GM12878 (cell line): ENCODE measurements at regions not wholly inside any gene's neighbourhood (a gene's known extent, or its start where the extent isn't known, plus 50 kb on each side); places are given as distances from the start of the nearest gene placed in this dataset.

Experiments
- ATAC-seq: fragments of 200-7000 bp; cut with Tn5 transposase; 3 replicates; pipeline ENCODE4 v1.9.1; 2020; ENCODE audit warnings: mild to moderate bottlenecking, moderate library complexity
- BruUV-seq: library from RNA; stranded (reverse); fragments of 400-500 nt; replicated peaks from 2 replicates; lab custom pipeline; 2021; lab: Mats Ljungman, UMichigan
- CTCF ChIA-PET: fragments of 300-600 bp; sonication (Branson Sonifier 250); formaldehyde crosslinking; extraction: SDS; loops from one replicate; lab custom pipeline; 2021; ENCODE audit warnings: inconsistent platforms; lab: Yijun Ruan, JAX
- POLR2A ChIA-PET: fragments of 350-600 bp; formaldehyde crosslinking; extraction: SDS; loops from one replicate; lab custom pipeline; 2021; ENCODE audit warnings: inconsistent platforms; lab: Charles Lee
- RAD21 ChIA-PET: fragments of 300-600 bp; sonication (Branson Sonifier 250); formaldehyde crosslinking; loops from one replicate; lab custom pipeline; 2023; ENCODE audit warnings: antibody characterized with exemption; ENCODE audit not compliant: unreplicated experiment; lab: Charles Lee
- SMC1A ChIA-PET: fragments of 300-600 bp; sonication (Branson Sonifier 250); formaldehyde crosslinking; loops from one replicate; lab custom pipeline; 2023; ENCODE audit not compliant: unreplicated experiment, uncharacterized antibody; lab: Charles Lee
- DNase-seq: peaks from one replicate; pipeline ENCODE4 v3.0.0-alpha.2; 2011; ENCODE audit warnings: low read depth, low spot score
- FAIRE-seq: peaks from 3 replicates; lab custom pipeline; 2011; peaks lifted over from hg19 to GRCh38; lab: Jason Lieb, UNC
- H2AFZ ChIP-seq: 2 replicates; pipeline ENCODE4 v1.6.0; 2011; ENCODE audit warnings: low read depth, low read length, control low read depth; ENCODE audit not compliant: control insufficient read depth
- H3K27ac ChIP-seq: 2 replicates; pipeline ENCODE4 v1.5.1; 2011; ENCODE audit warnings: control low read depth; ENCODE audit not compliant: control insufficient read depth, insufficient read depth
- H3K27me3 ChIP-seq, 2 experiments: replicated peaks in 1 of 2; 2 replicates each; pipeline versions ENCODE4 v1.6.0 to v1.6.1; 2011; ENCODE audit warnings: low read length in 1 of 2; ENCODE audit not compliant: control insufficient read depth in 2 of 2, insufficient read depth in 2 of 2
- H3K36me3 ChIP-seq, 2 experiments: 2 replicates each; pipeline ENCODE4 v1.5.1; 2011; ENCODE audit warnings: low read length in 1 of 2; ENCODE audit not compliant: control insufficient read depth in 2 of 2, insufficient read depth in 2 of 2
- H3K4me1 ChIP-seq: 2 replicates; pipeline ENCODE4 v1.6.1; 2011; ENCODE audit warnings: mild to moderate bottlenecking, low read length, moderate library complexity, mixed read lengths; ENCODE audit not compliant: control insufficient read depth, insufficient read depth
- H3K4me2 ChIP-seq: 2 replicates; pipeline ENCODE4 v1.6.0; 2011; ENCODE audit warnings: control low read depth; ENCODE audit not compliant: control insufficient read depth, insufficient read depth
- H3K4me3 ChIP-seq: fragments of 200-600 bp; sonication (generic); 2 replicates; pipeline ENCODE4 v1.5.1; 2016
- H3K79me2 ChIP-seq: 2 replicates; pipeline ENCODE4 v1.6.0; 2011; ENCODE audit warnings: low read length; ENCODE audit not compliant: control insufficient read depth, insufficient read depth
- H3K9ac ChIP-seq: 2 replicates; pipeline ENCODE4 v1.8.0; 2011; ENCODE audit warnings: low read length, control low read depth, mixed read lengths; ENCODE audit not compliant: control insufficient read depth, insufficient read depth
- H3K9me3 ChIP-seq: replicated peaks from 3 replicates; pipeline ENCODE4 v1.5.1; 2011; ENCODE audit warnings: mild to moderate bottlenecking, low read length; ENCODE audit not compliant: control insufficient read depth, insufficient read depth
- H4K20me1 ChIP-seq: 2 replicates; pipeline ENCODE4 v1.6.0; 2011; ENCODE audit not compliant: control insufficient read depth, insufficient read depth
- CBX3 ChIP-seq: fragments of 200-600 bp; sonication (generic); IDR thresholded peaks from 2 replicates; pipeline ENCODE4 v1.6.1; 2016; ENCODE audit warnings: low read depth, borderline replicate concordance
- ETV6 ChIP-seq, 2 experiments: fragments of 450-650 bp in 1 of 2; IDR thresholded peaks in 1 of 2; conservative IDR thresholded peaks in 1 of 2; 2 replicates each; pipeline ENCODE4 v1.6.1; 2014; ENCODE audit warnings: antibody characterized with exemption in 1 of 2, borderline replicate concordance in 1 of 2, low read depth in 1 of 2, mild to moderate bottlenecking in 1 of 2, moderate library complexity in 1 of 2
- IRF3 ChIP-seq: fragments of 450-650 bp; IDR thresholded peaks from 2 replicates; pipeline ENCODE4 v1.6.1; 2014; ENCODE audit warnings: mild to moderate bottlenecking
- IRF5 ChIP-seq: fragments of 450-650 bp; IDR thresholded peaks from 2 replicates; pipeline ENCODE4 v1.6.1; 2017; ENCODE audit warnings: borderline replicate concordance
- MAX ChIP-seq: IDR thresholded peaks from 2 replicates; pipeline ENCODE4 v1.6.1; 2012; ENCODE audit warnings: low read depth, low read length, improper control_type of control experiment
- NFXL1 ChIP-seq: fragments of 450-650 bp; IDR thresholded peaks from 2 replicates; pipeline ENCODE4 v1.6.1; 2017; ENCODE audit warnings: antibody characterized with exemption, mild to moderate bottlenecking, borderline replicate concordance
- NFYA ChIP-seq: IDR thresholded peaks from 2 replicates; pipeline ENCODE4 v1.6.1; 2011; ENCODE audit warnings: low read depth, mild to moderate bottlenecking, low read length, improper control_type of control experiment, borderline replicate concordance
- NRF1 ChIP-seq: conservative IDR thresholded peaks from 2 replicates; pipeline ENCODE4 v1.6.1; 2011; ENCODE audit warnings: mild to moderate bottlenecking, low read depth, low read length, improper control_type of control experiment
- POU2F2 ChIP-seq: IDR thresholded peaks from 3 replicates; pipeline ENCODE4 v1.6.1; 2011; ENCODE audit warnings: low read depth, mild to moderate bottlenecking, low read length, borderline replicate concordance
- PRDM15 ChIP-seq: fragments of 450-650 bp; formaldehyde crosslinking; IDR thresholded peaks from 2 replicates; pipeline ENCODE4 v1.4.0; 2020; ENCODE audit warnings: mild to moderate bottlenecking, moderate library complexity
- RAD21 ChIP-seq: IDR thresholded peaks from 2 replicates; pipeline ENCODE4 v1.6.1; 2011; ENCODE audit warnings: mild to moderate bottlenecking, low read depth, low read length, moderate library complexity; ENCODE audit not compliant: insufficient read depth
- RUNX3 ChIP-seq: IDR thresholded peaks from 2 replicates; pipeline ENCODE4 v1.6.1; 2012; ENCODE audit warnings: low read length, inconsistent platforms
- SPI1 ChIP-seq: IDR thresholded peaks from 2 replicates; pipeline ENCODE4 v1.6.1; 2011; ENCODE audit warnings: low read depth, mild to moderate bottlenecking, low read length, moderate library complexity, borderline replicate concordance; ENCODE audit not compliant: insufficient read depth
- ZBTB33 ChIP-seq: fragments of 450-650 bp; IDR thresholded peaks from 2 replicates; pipeline ENCODE4 v1.6.1; 2017; ENCODE audit warnings: mild to moderate bottlenecking
- ZNF24 ChIP-seq: fragments of 450-650 bp; IDR thresholded peaks from 2 replicates; pipeline ENCODE4 v1.6.1; 2017; ENCODE audit warnings: antibody characterized with exemption, mild to moderate bottlenecking
- ZSCAN29 ChIP-seq: fragments of 450-650 bp; IDR thresholded peaks from 2 replicates; pipeline ENCODE4 v1.6.1; 2017; ENCODE audit warnings: mild to moderate bottlenecking, moderate library complexity
- WGBS: methylation state at CpG from one replicate; pipeline ENCODE4 v1.1.6; 2016; ENCODE audit warnings: low lambda C conversion rate; ENCODE audit not compliant: insufficient replicate concordance, insufficient coverage; ENCODE audit errors: missing lambda C conversion rate; 5-methylcytosine and 5-hydroxymethylcytosine counted together
- in situ Hi-C: fragments of 300-500 bp; cut with MboI; formaldehyde crosslinking; loops from 9 replicates; pipeline ENCODE4 v1.14.3; 2018; ENCODE audit warnings: mixed read lengths
- intact Hi-C: fragments of 100-400 bp; cut with micrococcal nuclease; formaldehyde crosslinking; loops from one replicate; pipeline ENCODE4 v1.14.2; 2022; ENCODE audit not compliant: unreplicated experiment

- TF ChIP-seq ETV6 (conservative IDR thresholded peaks at IDR 0.05 in 1 of 2, IDR thresholded peaks at IDR 0.05 in 1 of 2; ENCODE audit: borderline replicate concordance in 1 of 2, low read depth in 1 of 2) (no peak), PRDM15 (CRISPR knock-in tag) (no peak), ZNF24 (no peak), ZSCAN29 (no peak), POU2F2 (no peak), SPI1 (no peak), RUNX3 (no peak)
- TF ChIP-seq, all 136 proteins: peak for 0
Measured at GRCh38 chr1:157302724-157303123, 164.5 kb upstream of the ETV3 start (continued).

GRCh38 chr1:157302199-157302497, 164.0 kb upstream of the ETV3 start:
- CTCF ChIA-PET, result no interaction called here
- TF ChIP-seq MAX, result no peak
- TF ChIP-seq CBX3, result no peak
- no peak for TF ChIP-seq RAD21
- TF ChIP-seq ZBTB33, result no peak
- TF ChIP-seq NFXL1, result no peak
- TF ChIP-seq IRF3, result no peak
- no peak for TF ChIP-seq NFYA
- TF ChIP-seq IRF5, result no peak
- no peak for TF ChIP-seq NRF1

More at GRCh38 chr1:157302199-157302497, 164.0 kb upstream of the ETV3 start:
- in situ Hi-C loops, result no loop called here
- DNase-seq (no peak), ATAC-seq (no peak), FAIRE-seq (no peak)
- H4K20me1 ChIP-seq, result no peaks in the 10 kb centered on the region
- no peak overlapping the region for H3K4me3 ChIP-seq
- no peak overlapping the region for H3K27ac ChIP-seq
- no peak overlapping the region for H3K4me2 ChIP-seq
- BruUV-seq, result no TSS peak
- WGBS, result 57% methylated on average over 3 of the region's 3 CpGs
- no peaks in the 10 kb centered on the region for H3K79me2 ChIP-seq
- intact Hi-C loops, result no loop called here
- no peak overlapping the region for H3K9ac ChIP-seq
- ChIA-PET POLR2A (no interaction called here), SMC1A (no interaction called here), RAD21 (no interaction called here)
- H3K4me1 ChIP-seq, result peaks cover 1% of the 10 kb centered on the region
- H3K36me3 ChIP-seq, result no peaks in the 10 kb centered on the region
- H3K27me3 ChIP-seq, result no peaks in the 10 kb centered on the region
- no peak overlapping the region for H2AFZ ChIP-seq
- H3K9me3 ChIP-seq, result no peaks in the 10 kb centered on the region; the same call in 2 of the 3 replicates
